Activated T-cell treated with anti-CD3 and anti-CD28 coated beads, Interleukin-2, amount 50 U/mL, for 24 hours (primary cell): ENCODE measurements at regions not wholly inside any gene's neighbourhood (a gene's known extent, or its start where the extent isn't known, plus 50 kb on each side); places are given as distances from the start of the nearest gene placed in this dataset.

ENCODE experiments used
- DNase-seq: peaks from one replicate; pipeline ENCODE4 v3.0.0-alpha.2; 2020
- H3K27ac Mint-ChIP-seq: 2 replicates; pipeline ENCODE4 v1.8.0; 2020; ENCODE audit warnings: mild to moderate bottlenecking, mixed read lengths
- H3K27me3 Mint-ChIP-seq: 2 replicates; pipeline ENCODE4 v1.8.0; 2020; ENCODE audit warnings: mixed read lengths
- H3K36me3 Mint-ChIP-seq: 2 replicates; pipeline ENCODE4 v1.8.0; 2020; ENCODE audit warnings: low read depth, mixed read lengths
- H3K4me1 Mint-ChIP-seq: 2 replicates; pipeline ENCODE4 v1.8.0; 2020; ENCODE audit warnings: low read depth, mixed read lengths
- H3K4me3 Mint-ChIP-seq: 2 replicates; pipeline ENCODE4 v1.8.0; 2020; ENCODE audit warnings: mild to moderate bottlenecking, moderate library complexity, mixed read lengths
- H3K9me3 Mint-ChIP-seq: 2 replicates; pipeline ENCODE4 v1.8.0; 2020; ENCODE audit warnings: mixed read lengths

- no peak for DNase-seq
- Mint-ChIP-seq H3K4me3 (no peak overlapping the region), H3K36me3 (no peaks in the 10 kb centered on the region), H3K4me1 (no peaks in the 10 kb centered on the region), H3K27ac (no peak overlapping the region), H3K27me3 (no peaks in the 10 kb centered on the region), H3K9me3 (peaks cover 7% of the 10 kb centered on the region)
Measured at GRCh38 chr2:221831051-221831450, 258.9 kb upstream of the EPHA4 start.

DNA sequence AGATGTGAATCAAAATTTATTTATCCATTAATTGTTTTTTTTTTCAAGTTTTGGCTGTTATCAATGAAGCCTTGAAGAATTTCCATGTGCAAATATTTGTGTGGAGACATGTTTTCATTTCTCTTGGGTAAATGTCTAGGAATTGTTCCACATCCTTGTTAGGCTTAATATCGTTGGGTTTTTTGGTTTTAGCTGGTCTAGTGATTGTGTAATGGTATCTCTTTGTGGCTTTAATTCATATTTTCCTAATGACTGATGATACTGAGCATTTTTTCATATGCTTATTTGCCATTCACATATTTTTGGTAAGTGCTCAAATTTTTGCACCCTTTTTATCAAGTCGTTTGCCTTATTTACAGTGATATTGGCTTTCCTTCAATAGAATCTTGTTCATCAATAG is 250.3 kb upstream of the EPHA4 start:
- H3K36me3 Mint-ChIP-seq = no peaks in the 10 kb centered on the region
- no peak for DNase-seq
- no peak overlapping the region for H3K27ac Mint-ChIP-seq
- H3K4me3 Mint-ChIP-seq = no peak overlapping the region
- no peaks in the 10 kb centered on the region for H3K9me3 Mint-ChIP-seq
- no peaks in the 10 kb centered on the region for H3K27me3 Mint-ChIP-seq
- H3K4me1 Mint-ChIP-seq = no peaks in the 10 kb centered on the region

DNA sequence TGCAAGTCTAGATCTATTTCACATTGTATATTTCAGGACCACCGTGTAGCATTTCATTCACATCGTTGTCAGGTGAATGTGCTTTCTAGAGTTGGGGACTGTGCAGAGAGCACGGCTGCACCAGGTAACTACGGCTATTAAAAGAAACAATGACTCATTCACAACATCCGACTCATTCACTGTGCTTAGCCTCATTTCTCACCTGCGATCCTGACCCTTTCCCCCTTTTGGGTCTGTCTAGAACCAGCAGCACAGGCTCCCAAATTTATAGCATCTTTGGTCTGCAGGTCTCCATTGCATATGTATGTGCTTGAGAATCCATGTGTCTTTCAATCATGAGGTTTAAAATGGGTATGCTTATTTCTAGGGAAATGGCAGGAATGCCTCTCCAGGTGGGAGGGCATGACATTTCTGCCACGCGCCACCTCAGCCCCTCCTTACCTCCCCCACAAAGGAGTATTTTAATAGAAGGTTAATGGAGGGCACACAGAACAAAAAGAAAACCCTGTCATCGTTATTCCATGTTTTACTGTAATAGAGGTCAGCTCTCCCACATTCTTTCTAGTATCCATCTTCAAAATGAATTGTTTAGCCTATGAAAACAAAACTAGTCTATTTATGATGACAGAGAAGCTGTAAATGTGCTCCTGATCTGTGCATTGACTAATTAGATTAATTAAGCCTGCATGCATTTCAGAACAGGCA is 246.7 kb upstream of the EPHA4 start:
- H3K36me3 Mint-ChIP-seq = no peaks in the 10 kb centered on the region

DNA sequence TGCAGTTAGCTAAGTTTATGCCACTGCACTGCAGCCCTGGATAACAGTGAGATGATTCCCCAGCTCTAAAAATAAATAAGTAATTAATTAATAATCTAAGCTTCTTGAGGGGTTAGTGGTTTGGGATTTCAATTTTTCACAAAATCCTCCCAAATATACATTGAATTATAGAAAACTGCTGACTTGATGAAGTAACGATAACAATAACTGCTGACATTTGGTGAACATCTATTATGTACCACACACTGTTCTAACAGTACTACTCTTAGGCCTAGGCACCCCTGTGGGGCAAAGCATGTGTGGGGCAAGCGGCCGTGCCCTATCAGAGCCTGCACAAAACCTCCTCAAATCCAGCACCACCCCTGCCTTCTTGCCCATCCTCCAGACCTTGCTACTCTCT is 245.8 kb upstream of the EPHA4 start:
- no peak for DNase-seq
- Mint-ChIP-seq H3K36me3 (no peaks in the 10 kb centered on the region), H3K9me3 (no peaks in the 10 kb centered on the region), H3K27ac (no peak overlapping the region), H3K27me3 (no peaks in the 10 kb centered on the region), H3K4me1 (no peaks in the 10 kb centered on the region), H3K4me3 (no peak overlapping the region)

More for the DNA sequence above, 246.7 kb upstream of the EPHA4 start:
- DNase-seq = no peak
- Mint-ChIP-seq H3K4me1 (no peaks in the 10 kb centered on the region), H3K9me3 (no peaks in the 10 kb centered on the region), H3K4me3 (no peak overlapping the region), H3K27ac (no peak overlapping the region), H3K27me3 (no peaks in the 10 kb centered on the region)

DNA sequence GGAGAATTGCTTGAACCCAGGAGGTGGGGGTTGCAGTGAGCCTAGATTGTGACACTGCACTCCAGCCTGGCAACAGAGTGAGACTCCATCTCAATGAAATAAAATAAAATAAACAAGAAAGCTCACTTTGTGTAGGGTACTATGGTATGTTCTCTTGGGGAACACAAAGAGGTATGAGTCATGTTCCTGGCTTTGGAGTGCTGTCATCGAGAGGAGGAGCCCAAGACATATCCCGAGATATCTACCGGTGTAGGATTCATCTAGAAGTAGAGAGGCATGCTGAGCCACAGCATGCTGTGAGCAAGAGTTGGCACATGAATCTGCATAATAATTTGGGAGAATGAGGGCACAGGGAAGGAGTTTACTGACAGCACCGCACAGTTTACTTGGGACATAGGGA is 244.9 kb upstream of the EPHA4 start:
- Mint-ChIP-seq H3K4me1 (no peaks in the 10 kb centered on the region), H3K9me3 (no peaks in the 10 kb centered on the region), H3K27me3 (no peaks in the 10 kb centered on the region), H3K4me3 (no peak overlapping the region), H3K36me3 (no peaks in the 10 kb centered on the region), H3K27ac (no peak overlapping the region)
- DNase-seq = no peak

GRCh38 chr2:221816566-221816965 is 244.5 kb upstream of the EPHA4 start:
- Mint-ChIP-seq H3K36me3 (no peaks in the 10 kb centered on the region), H3K27ac (no peak overlapping the region), H3K27me3 (no peaks in the 10 kb centered on the region), H3K9me3 (no peaks in the 10 kb centered on the region), H3K4me1 (no peaks in the 10 kb centered on the region), H3K4me3 (no peak overlapping the region)
- DNase-seq = no peak

DNA sequence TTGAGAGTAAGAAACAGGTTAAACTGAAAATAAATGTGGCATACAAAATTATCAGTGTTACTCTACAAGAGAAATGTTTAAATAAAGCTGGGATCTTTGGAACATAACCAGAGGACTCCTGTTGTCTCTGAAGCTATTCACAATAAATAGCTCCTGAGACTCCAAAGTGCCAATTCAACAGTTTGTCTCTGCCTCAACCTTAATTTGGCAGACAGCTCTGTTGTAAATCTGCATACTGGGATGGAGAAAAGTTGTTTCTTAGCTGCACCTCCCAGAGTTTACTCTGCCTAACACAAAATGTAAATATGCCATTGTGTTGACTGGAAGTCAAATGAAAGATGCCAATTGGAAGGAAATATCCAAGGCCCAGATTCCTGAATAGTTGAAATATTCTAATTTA is 238.5 kb upstream of the EPHA4 start:
- no peak overlapping the region for H3K4me3 Mint-ChIP-seq
- no peaks in the 10 kb centered on the region for H3K4me1 Mint-ChIP-seq
- H3K9me3 Mint-ChIP-seq = peaks cover 3% of the 10 kb centered on the region
- DNase-seq = no peak
- no peak overlapping the region for H3K27ac Mint-ChIP-seq
- no peaks in the 10 kb centered on the region for H3K27me3 Mint-ChIP-seq
- H3K36me3 Mint-ChIP-seq = no peaks in the 10 kb centered on the region

- DNase-seq = no peak
- H3K4me3 Mint-ChIP-seq = no peak overlapping the region
- no peak overlapping the region for H3K27ac Mint-ChIP-seq
- H3K36me3 Mint-ChIP-seq = no peaks in the 10 kb centered on the region
- peaks cover 4% of the 10 kb centered on the region for H3K9me3 Mint-ChIP-seq
- no peaks in the 10 kb centered on the region for H3K27me3 Mint-ChIP-seq
- H3K4me1 Mint-ChIP-seq = no peaks in the 10 kb centered on the region
Measured at GRCh38 chr2:221810245-221810644, 238.1 kb upstream of the EPHA4 start.

DNA sequence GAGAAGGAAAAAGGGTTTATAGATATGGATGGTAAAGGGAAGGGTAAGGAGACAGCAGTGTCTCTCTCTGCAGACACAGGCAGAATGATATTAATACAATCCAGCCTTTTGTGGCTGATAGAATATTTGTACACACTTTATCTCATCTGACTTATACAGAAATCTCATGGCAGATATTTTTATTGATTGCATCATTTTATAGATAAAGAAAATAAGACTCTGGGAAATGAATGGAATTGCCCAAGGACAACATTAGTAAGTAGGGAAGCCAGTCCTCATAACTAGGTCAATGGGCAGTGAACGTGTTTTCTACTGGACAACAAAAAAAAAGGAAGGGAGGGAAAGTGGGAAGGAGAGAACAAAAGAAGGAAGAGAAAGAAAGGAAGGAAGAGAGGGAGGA is 236.4 kb upstream of the EPHA4 start:
- DNase-seq = no peak
- peaks cover 6% of the 10 kb centered on the region for H3K9me3 Mint-ChIP-seq
- H3K4me1 Mint-ChIP-seq = no peaks in the 10 kb centered on the region
- no peaks in the 10 kb centered on the region for H3K36me3 Mint-ChIP-seq
- H3K27me3 Mint-ChIP-seq = no peaks in the 10 kb centered on the region
- H3K4me3 Mint-ChIP-seq = no peak overlapping the region
- no peak overlapping the region for H3K27ac Mint-ChIP-seq

DNA sequence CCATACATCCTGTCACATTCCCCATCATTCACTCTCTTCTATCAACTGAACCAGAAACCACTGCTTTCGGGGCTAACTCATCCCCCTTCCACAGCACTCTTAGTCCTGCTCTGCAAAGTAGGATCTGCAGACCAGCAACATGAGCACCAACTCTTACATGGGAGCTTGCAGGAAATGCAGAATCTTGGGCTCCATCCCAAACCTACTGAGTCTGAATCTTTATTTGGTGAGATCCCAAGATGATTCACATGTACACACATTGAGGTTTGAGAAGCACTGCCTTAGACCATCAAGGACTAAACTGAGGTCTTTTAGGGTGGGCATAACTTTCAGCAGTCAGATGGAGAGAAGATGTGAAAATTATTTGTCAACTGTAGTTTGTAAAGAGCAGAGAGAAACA is 235.6 kb upstream of the EPHA4 start:
- no peak for DNase-seq
- peaks cover 6% of the 10 kb centered on the region for H3K9me3 Mint-ChIP-seq
- H3K27me3 Mint-ChIP-seq = no peaks in the 10 kb centered on the region
- H3K4me1 Mint-ChIP-seq = no peaks in the 10 kb centered on the region
- no peak overlapping the region for H3K4me3 Mint-ChIP-seq
- H3K27ac Mint-ChIP-seq = no peak overlapping the region
- no peaks in the 10 kb centered on the region for H3K36me3 Mint-ChIP-seq

DNA sequence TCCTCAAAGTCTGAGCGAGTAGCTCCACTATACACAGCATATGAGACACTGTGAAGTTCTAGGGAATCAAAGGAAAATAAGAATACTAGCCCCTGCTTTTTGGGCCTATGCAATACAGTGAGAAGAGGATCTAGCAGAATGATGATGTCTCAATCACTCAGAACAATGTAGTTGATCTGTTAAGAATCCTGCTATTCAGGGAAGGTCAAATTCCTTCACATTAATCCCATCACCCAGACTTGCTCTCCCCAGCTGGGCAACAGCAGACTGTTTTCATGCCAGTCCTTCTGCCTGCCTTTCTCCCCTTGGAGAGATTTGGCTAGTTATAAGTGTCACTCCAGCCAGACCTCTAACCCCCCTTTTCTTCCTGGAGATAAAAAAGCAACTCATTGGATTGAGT is 230.0 kb upstream of the EPHA4 start:
- Mint-ChIP-seq H3K9me3 (peaks cover 6% of the 10 kb centered on the region), H3K27ac (no peak overlapping the region), H3K4me1 (no peaks in the 10 kb centered on the region)

GRCh38 chr2:221792971-221793521 is 220.9 kb upstream of the EPHA4 start:
- H3K4me3 Mint-ChIP-seq = no peak overlapping the region
- no peaks in the 10 kb centered on the region for H3K36me3 Mint-ChIP-seq
- no peaks in the 10 kb centered on the region for H3K9me3 Mint-ChIP-seq
- DNase-seq = no peak
- H3K27ac Mint-ChIP-seq = no peak overlapping the region
- no peaks in the 10 kb centered on the region for H3K27me3 Mint-ChIP-seq
- no peaks in the 10 kb centered on the region for H3K4me1 Mint-ChIP-seq

More for the DNA sequence above, 230.0 kb upstream of the EPHA4 start:
- no peak overlapping the region for H3K4me3 Mint-ChIP-seq
- H3K36me3 Mint-ChIP-seq = no peaks in the 10 kb centered on the region
- H3K27me3 Mint-ChIP-seq = no peaks in the 10 kb centered on the region
- no peak for DNase-seq

DNA sequence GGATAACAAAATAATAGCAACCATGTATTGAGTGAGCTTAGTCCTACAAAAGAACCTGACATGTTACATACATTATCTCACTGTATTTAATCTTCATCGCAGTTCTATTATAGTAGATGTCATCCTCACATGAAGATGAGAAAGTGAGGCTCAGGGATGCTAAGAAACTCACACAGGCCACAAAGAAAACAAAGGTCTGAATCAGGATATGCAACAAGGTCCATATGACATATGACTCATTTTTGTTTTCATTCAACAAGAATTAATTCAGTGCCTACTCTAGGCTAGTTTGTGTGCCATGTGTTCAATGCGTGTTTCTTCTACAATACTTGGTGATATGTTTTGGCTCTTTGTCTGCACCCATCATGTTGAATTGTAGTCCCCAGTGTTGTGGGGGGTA is 219.7 kb upstream of the EPHA4 start:
- H3K27ac Mint-ChIP-seq = no peak overlapping the region
- no peaks in the 10 kb centered on the region for H3K9me3 Mint-ChIP-seq
- no peaks in the 10 kb centered on the region for H3K36me3 Mint-ChIP-seq
- DNase-seq = no peak
- H3K27me3 Mint-ChIP-seq = no peaks in the 10 kb centered on the region
- no peaks in the 10 kb centered on the region for H3K4me1 Mint-ChIP-seq
- H3K4me3 Mint-ChIP-seq = no peak overlapping the region

DNA sequence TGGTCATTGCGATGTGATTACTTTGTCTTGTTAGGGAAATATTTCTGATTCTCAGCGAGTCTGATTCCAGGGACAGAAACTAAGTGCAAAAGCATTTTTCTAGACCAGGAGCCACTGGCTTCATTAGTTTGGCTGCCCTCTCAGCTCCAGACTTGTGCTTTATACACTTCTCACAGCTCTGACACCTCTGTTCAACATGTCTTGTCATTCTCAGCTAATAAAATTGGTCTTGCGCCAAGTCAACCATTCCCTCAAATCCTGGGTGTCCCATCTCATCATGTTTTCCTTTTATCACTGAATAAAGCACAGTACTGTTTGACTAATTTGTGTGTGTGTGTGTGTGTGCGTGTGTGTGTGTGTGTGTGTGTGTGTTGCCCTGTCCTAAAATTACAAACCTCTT is 215.5 kb upstream of the EPHA4 start:
- no peaks in the 10 kb centered on the region for H3K36me3 Mint-ChIP-seq
- H3K27ac Mint-ChIP-seq = no peak overlapping the region
- DNase-seq = no peak
- H3K27me3 Mint-ChIP-seq = no peaks in the 10 kb centered on the region
- H3K4me3 Mint-ChIP-seq = no peak overlapping the region
- no peaks in the 10 kb centered on the region for H3K9me3 Mint-ChIP-seq
- H3K4me1 Mint-ChIP-seq = no peaks in the 10 kb centered on the region

DNA sequence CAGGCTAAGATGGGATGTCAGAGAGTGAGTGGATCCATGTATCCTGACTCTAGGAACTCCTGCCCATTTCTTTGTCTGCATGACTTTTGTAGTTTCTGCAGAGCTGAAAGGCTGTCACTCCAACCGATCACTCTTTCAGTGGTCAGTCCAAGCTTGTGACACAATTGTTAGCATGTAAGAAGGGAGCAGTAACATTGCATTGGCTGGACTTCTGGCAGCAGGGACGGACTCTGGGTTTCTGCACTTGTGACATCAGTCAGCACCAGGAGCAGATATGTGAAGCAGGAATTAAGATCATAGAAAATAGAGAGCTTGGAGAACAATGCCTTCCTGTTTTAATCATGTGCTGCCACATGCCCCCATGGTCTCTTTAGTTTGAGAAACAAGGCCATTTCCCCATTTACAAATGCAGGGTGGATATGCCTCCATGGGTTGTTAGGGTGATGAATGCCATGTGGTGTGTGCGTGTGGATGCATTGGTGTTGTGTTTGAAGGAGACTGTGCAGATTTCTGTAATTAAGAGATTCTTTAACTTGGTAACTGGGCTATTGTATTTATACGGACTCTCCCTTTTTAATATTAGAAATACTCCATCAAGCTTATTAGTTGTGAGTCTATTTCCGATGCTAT is 214.3 kb upstream of the EPHA4 start:
- Mint-ChIP-seq H3K4me3 (no peak overlapping the region), H3K36me3 (no peaks in the 10 kb centered on the region), H3K27ac (no peak overlapping the region), H3K4me1 (no peaks in the 10 kb centered on the region), H3K27me3 (no peaks in the 10 kb centered on the region), H3K9me3 (no peaks in the 10 kb centered on the region)
- no peak for DNase-seq
